GM13977 (cell line): ENCODE measurements at regions not wholly inside any gene's neighbourhood (a gene's known extent, or its start where the extent isn't known, plus 50 kb on each side); places are given as distances from the start of the nearest gene placed in this dataset.

Experiments
- DNase-seq: peaks from one replicate; pipeline ENCODE4 v3.0.0; 2012; ENCODE audit warnings: low spot score
- in situ Hi-C: fragments of 300-500 bp; cut with MboI; formaldehyde crosslinking; loops from one replicate; pipeline ENCODE4 v1.12.0; 2022; ENCODE audit warnings: low sequenced_read_pairs, low pct_unique_long_range_greater_than_20kb, mixed read lengths, inconsistent platforms; ENCODE audit not compliant: unreplicated experiment
- TF ChIP-seq, protein P1 (sequence below): IDR thresholded peaks from 2 replicates; pipeline ENCODE4 v1.5.1; 2012; ENCODE audit warnings: mild to moderate bottlenecking, control low read depth; ENCODE audit not compliant: insufficient read depth; ENCODE audit errors: extremely low read depth, missing control alignments

DNA sequence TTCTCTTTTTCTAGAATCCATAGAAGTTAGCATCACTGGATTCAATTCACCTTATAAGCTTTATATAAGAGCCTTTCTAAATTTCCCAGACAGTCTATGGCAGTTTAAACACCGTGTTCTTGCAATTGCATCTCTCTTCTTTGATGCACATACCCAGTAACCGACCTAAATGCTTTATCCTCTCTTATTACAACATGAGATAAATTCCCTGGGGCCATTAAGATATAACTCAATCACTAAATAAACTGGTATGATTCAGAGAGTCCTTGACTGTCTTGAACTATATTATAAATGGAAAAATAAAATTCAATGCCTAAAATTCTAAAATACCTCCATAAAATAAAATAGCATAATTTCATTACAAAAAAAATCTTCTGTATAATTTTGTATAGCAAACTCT is 98.1 kb downstream of the DIRAS2 start:
- in situ Hi-C loops = no loop called here
- DNase-seq = no peak
- TF ChIP-seq, protein P1, sequence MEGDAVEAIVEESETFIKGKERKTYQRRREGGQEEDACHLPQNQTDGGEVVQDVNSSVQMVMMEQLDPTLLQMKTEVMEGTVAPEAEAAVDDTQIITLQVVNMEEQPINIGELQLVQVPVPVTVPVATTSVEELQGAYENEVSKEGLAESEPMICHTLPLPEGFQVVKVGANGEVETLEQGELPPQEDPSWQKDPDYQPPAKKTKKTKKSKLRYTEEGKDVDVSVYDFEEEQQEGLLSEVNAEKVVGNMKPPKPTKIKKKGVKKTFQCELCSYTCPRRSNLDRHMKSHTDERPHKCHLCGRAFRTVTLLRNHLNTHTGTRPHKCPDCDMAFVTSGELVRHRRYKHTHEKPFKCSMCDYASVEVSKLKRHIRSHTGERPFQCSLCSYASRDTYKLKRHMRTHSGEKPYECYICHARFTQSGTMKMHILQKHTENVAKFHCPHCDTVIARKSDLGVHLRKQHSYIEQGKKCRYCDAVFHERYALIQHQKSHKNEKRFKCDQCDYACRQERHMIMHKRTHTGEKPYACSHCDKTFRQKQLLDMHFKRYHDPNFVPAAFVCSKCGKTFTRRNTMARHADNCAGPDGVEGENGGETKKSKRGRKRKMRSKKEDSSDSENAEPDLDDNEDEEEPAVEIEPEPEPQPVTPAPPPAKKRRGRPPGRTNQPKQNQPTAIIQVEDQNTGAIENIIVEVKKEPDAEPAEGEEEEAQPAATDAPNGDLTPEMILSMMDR = no peak

DNA sequence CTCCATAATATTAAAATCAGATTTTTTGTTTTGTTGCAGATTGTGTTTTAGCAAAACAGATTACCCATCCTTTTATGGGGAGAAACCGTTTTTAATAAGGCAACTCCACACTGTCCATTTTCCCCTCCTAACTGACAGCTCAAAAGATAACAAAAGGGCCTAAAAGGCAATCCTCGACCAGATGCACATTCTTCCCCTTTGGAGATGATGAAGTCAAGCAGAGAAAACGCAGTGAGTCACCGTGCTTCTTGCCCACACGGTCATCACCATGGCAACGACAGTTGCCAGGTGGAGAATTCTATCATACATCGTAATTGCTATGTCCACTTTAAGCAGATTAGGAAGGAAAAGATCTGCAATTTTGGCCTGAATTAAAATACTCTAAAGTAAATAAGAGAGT is 96.4 kb downstream of the DIRAS2 start:
- in situ Hi-C loops = no loop called here
- TF ChIP-seq, protein P1 = no peak
- DNase-seq = no peak

DNA sequence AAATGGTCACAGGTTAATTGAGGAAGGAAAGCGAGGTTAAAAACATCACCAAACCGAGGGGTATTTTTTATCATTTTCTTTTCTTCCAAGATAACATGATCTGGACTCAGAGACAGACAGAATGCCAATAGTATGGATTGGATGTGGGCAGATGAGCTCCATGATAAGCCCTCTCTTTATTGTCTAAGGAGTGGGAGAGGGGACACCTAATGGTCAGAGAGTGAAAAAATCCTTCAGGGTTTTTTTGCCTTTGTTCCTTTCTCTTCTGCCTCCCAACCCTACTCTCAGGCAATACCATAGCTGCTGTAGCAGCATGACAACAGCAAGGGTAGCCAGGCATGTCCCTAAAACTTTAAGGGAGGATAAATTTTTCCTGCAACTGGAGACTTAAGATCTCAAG is 94.7 kb downstream of the DIRAS2 start:
- DNase-seq = no peak
- TF ChIP-seq, protein P1 = peak; percentile 25
- in situ Hi-C loops = no loop called here

DNA sequence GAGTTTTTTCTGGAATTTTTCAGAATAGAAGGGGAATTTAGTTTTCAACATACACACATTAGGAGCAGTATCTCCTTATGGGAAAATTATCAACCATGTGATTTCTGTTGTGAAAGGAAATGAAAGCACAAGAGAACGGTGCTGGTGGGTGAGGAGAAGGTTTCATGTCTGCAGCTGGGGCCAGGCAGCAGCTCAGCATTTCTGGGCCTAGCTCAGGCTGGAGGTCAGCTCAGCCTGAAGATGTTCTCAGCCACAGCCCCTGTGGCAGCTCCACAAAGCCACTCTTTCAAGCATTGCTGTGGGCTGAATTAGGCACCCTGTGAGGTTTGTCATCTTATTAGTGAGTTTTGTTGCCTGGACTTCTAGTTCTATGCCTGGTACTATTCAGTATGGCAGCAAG is 90.3 kb downstream of the DIRAS2 start:
- in situ Hi-C loops = no loop called here
- TF ChIP-seq, protein P1 = no peak
- peak; percentile 20 for DNase-seq

DNA sequence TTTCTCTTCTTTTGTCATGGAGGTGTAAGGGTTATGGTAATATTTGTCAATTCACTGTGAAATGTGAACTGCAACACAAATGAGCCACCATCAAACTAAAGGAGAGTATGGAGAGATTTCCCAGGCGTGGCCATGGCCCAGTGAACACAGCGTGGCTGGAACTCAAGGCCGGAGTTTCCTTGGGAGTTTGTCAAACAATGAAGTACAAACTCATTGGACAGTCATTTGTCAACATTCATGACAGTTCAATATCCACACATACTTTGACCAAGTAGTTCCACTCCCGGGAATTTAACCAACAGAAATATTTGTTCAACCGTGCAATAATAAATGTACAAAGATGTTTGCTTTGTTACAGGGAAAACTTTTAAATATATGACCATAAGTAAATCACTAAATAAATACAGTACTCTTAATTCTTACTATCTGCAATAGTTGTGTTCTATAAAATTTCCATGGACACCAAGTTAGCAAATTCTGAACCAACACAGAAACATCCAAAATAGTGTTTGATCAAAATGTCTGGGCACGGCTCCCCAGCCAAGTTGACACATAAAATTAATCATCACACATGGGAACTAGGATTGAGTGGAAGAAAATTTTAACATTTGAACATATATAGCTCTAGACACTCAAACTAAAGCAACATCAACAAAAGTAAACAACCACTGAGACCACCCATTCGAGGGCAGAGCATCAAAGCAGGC is 87.1 kb downstream of the DIRAS2 start:
- in situ Hi-C loops = no loop called here
- no peak for DNase-seq
- TF ChIP-seq, protein P1 = no peak

DNA sequence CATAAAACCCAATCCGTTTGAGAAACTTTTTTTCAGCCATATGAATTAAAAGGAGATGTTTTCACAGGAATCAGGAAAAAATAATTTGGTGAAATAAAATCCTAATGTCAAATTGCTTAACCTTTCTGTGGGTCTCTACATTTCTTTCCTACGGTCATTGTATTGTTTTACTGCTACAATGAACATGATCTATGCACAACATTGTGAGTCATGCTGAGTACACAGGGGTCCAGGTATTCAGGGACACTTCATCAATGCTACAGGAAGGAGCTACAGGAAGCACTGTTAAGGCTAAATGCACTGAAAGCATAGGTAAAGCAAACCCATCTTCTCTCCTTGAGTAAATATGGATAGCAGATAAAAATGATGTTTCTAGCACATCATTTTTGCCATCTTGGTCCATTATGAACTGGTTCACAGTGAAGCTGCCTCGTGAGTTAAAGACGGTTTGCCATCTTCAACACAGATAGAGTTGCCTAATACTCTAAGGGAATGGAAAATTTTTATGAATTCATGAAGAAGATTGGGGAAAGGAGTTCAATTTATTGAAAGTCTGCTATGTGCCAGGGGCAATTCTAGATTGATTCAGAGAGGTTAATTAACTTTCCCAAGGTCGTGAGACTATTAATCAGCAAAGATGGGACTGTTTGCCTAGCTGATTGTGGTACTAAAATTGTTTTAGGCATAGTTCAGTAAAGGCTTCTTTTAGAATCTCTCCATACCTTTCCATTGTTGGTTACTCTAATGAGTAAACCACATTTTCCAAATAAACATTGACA is 85.5 kb downstream of the DIRAS2 start:
- TF ChIP-seq, protein P1 = no peak
- in situ Hi-C loops = no loop called here
- DNase-seq = no peak
